Uterus (tissue), 3 donors: ENCODE measurements at regions not wholly inside any gene's neighbourhood (a gene's known extent, or its start where the extent isn't known, plus 50 kb on each side); places are given as distances from the start of the nearest gene placed in this dataset.
"Not testable (repeated sequence)": the region's sequence is repeated elsewhere in the genome, so short reads cannot be mapped to it uniquely, and the experiment has no call there.

Source experiments
- DNase-seq, 2 donors: peaks; one replicate each; pipeline ENCODE4 v3.0.0-alpha.2; 2019 to 2020
- H3K27ac ChIP-seq, 2 donors: fragments of 200-600 bp; sonication (generic); 1 replicate in 1 of 2; 2 replicates in 1 of 2; pipeline ENCODE4 v1.5.1; 2016 to 2018
- H3K27me3 ChIP-seq, 2 donors: fragments of 200-600 bp; sonication (generic); one replicate each; pipeline ENCODE4 v1.5.1; 2018 to 2019; ENCODE audit warnings: control low read depth in 1 of 2
- H3K36me3 ChIP-seq, 2 donors: fragments of 200-600 bp; sonication (generic); one replicate each; pipeline ENCODE4 v1.5.1; 2019; ENCODE audit warnings: control low read depth in 1 of 2
- H3K4me1 ChIP-seq, 2 donors: fragments of 200-600 bp; sonication (generic); one replicate each; pipeline ENCODE4 v1.5.1; 2018 to 2019; ENCODE audit warnings: control low read depth in 1 of 2
- H3K4me3 ChIP-seq, 2 donors: fragments of 200-600 bp; sonication (generic); 1 replicate in 1 of 2; 2 replicates in 1 of 2; pipeline ENCODE4 v1.5.1; 2018 to 2019; ENCODE audit warnings: mild to moderate bottlenecking in 1 of 2
- H3K9me3 ChIP-seq, 2 donors: fragments of 200-600 bp; sonication (generic); one replicate each; pipeline ENCODE4 v1.5.1; 2019; ENCODE audit warnings: control low read depth in 1 of 2
- CTCF ChIP-seq, 4 experiments: fragments of 200-600 bp in 2 of 4; fragments of 450-650 bp in 2 of 4; sonication (generic) in 2 of 4; IDR thresholded peaks; one replicate each; pipeline ENCODE4 v1.5.1; 2016 to 2019; ENCODE audit warnings: antibody characterized with exemption in 4 of 4, mild to moderate bottlenecking in 2 of 4, moderate library complexity in 1 of 4
- POLR2A ChIP-seq, 2 donors: fragments of 450-650 bp; IDR thresholded peaks; one replicate each; pipeline ENCODE4 v1.6.1; 2016; ENCODE audit warnings: antibody characterized with exemption in 2 of 2, mild to moderate bottlenecking in 1 of 2, moderate library complexity in 1 of 2
- intact Hi-C: fragments of 100-400 bp; cut with DNase I; formaldehyde crosslinking; loops from one replicate; pipeline ENCODE4 v1.15.1; 2023; ENCODE audit warnings: low total_unique reads
- donor health status: DM: yes; HTN: yes; CAD: no.

- TF ChIP-seq POLR2A (IDR thresholded peaks at IDR 0.05), result no peak
- no peak for TF ChIP-seq CTCF (IDR thresholded peaks at IDR 0.05)
- intact Hi-C loops, result no loop called here
- H3K27me3 ChIP-seq, result no peaks in the 10 kb centered on the region
- H3K36me3 ChIP-seq, result no peaks in the 10 kb centered on the region
- H3K4me3 ChIP-seq, result no peak overlapping the region
- H3K9me3 ChIP-seq, result no peaks in the 10 kb centered on the region
- no peak for DNase-seq
- H3K27ac ChIP-seq, result peak overlapping the region in 1 of 2 donors; percentile 14
- H3K4me1 ChIP-seq, result no peaks in the 10 kb centered on the region
Measured at GRCh38 chr5:68682400-68683160, 411.2 kb upstream of the SLC30A5 start.

- peak overlapping the region in 1 of 2 donors; percentile 14 for H3K27ac ChIP-seq
- H3K27me3 ChIP-seq, result no peaks in the 10 kb centered on the region
- TF ChIP-seq POLR2A (IDR thresholded peaks at IDR 0.05), result no peak
- TF ChIP-seq CTCF (IDR thresholded peaks at IDR 0.05), result no peak
- no peaks in the 10 kb centered on the region for H3K36me3 ChIP-seq
- H3K4me1 ChIP-seq, result no peaks in the 10 kb centered on the region
- no peaks in the 10 kb centered on the region for H3K9me3 ChIP-seq
- peak; percentile 26 to 58 for DNase-seq
- H3K4me3 ChIP-seq, result no peak overlapping the region
- intact Hi-C loops, result no loop called here
Measured at GRCh38 chr5:68683632-68684036, 410.2 kb upstream of the SLC30A5 start.

GRCh38 chr5:68685863-68686262 lies 408.0 kb upstream of the SLC30A5 start:
- TF ChIP-seq POLR2A (IDR thresholded peaks at IDR 0.05), result no peak
- no peak for TF ChIP-seq CTCF (IDR thresholded peaks at IDR 0.05)
- Histone ChIP-seq H3K4me3 (no peak overlapping the region), H3K27ac (no peak overlapping the region), H3K27me3 (no peaks in the 10 kb centered on the region), H3K36me3 (no peaks in the 10 kb centered on the region), H3K4me1 (no peaks in the 10 kb centered on the region), H3K9me3 (no peaks in the 10 kb centered on the region)
- intact Hi-C loops, result no loop called here
- DNase-seq, result no peak

- Histone ChIP-seq H3K27me3 (no peaks in the 10 kb centered on the region), H3K36me3 (no peaks in the 10 kb centered on the region), H3K4me1 (no peaks in the 10 kb centered on the region), H3K4me3 (no peak overlapping the region), H3K9me3 (no peaks in the 10 kb centered on the region), H3K27ac (no peak overlapping the region)
- intact Hi-C loops, result no loop called here
- TF ChIP-seq POLR2A (IDR thresholded peaks at IDR 0.05) (no peak), CTCF (IDR thresholded peaks at IDR 0.05) (no peak)
- DNase-seq, result no peak
Measured at GRCh38 chr5:68688547-68688946, 405.3 kb upstream of the SLC30A5 start.

GRCh38 chr5:68689010-68689409 lies 404.8 kb upstream of the SLC30A5 start:
- intact Hi-C loops, result no loop called here
- no peaks in the 10 kb centered on the region for H3K4me1 ChIP-seq
- no peak overlapping the region for H3K4me3 ChIP-seq
- H3K36me3 ChIP-seq, result no peaks in the 10 kb centered on the region
- no peak for TF ChIP-seq CTCF (IDR thresholded peaks at IDR 0.05)
- TF ChIP-seq POLR2A (IDR thresholded peaks at IDR 0.05), result no peak
- H3K9me3 ChIP-seq, result no peaks in the 10 kb centered on the region
- no peak for DNase-seq
- H3K27me3 ChIP-seq, result no peaks in the 10 kb centered on the region
- no peak overlapping the region for H3K27ac ChIP-seq

GRCh38 chr5:68691874-68692273 lies 401.9 kb upstream of the SLC30A5 start:
- H3K36me3 ChIP-seq, H3K27me3 ChIP-seq, H3K9me3 ChIP-seq, DNase-seq, H3K4me1 ChIP-seq, intact Hi-C loops, H3K4me3 ChIP-seq, H3K27ac ChIP-seq: not testable (repeated sequence)
